Esophagus muscularis mucosa (tissue), 4 donors: ENCODE measurements at regions not wholly inside any gene's neighbourhood (a gene's known extent, or its start where the extent isn't known, plus 50 kb on each side); places are given as distances from the start of the nearest gene placed in this dataset.

Experiments
- CTCF ChIP-seq, 3 experiments: fragments of 200-600 bp in 2 of 3; fragments of 450-650 bp in 1 of 3; sonication (generic) in 2 of 3; IDR thresholded peaks; one replicate each; pipeline ENCODE4 v1.5.1; 2017 to 2019; ENCODE audit warnings: antibody characterized with exemption in 3 of 3, mild to moderate bottlenecking in 2 of 3, moderate library complexity in 1 of 3
- EP300 ChIP-seq: sonication (generic); formaldehyde crosslinking; IDR thresholded peaks from one replicate; pipeline ENCODE4 v1.6.1; 2017; ENCODE audit warnings: antibody characterized with exemption
- POLR2A ChIP-seq: fragments of 450-650 bp; IDR thresholded peaks from one replicate; pipeline ENCODE4 v1.6.1; 2017; ENCODE audit warnings: antibody characterized with exemption, moderate library complexity, mild to moderate bottlenecking, low read depth

DNA sequence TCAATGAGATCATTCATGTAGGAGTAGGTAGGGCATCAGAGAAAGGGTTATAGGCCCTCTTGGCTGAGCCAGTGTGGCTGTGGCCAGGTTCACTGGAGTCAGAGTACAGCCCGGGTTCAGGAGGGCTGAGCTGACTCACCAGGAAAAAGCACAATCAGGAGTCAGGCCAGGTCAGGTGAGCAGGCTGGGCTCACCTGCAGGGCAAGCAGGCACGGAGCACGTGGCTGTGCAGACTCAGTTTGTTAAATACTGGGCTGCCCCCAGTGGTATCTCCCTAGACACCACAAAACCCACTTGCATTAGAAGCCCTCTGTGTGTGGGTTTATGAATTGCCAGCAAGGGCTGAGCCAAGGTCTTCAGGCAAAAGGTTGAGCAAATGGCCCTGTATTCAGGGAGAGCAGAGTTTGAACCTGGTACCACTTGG is 122.1 kb upstream of the SERBP1 start:
- TF ChIP-seq CTCF (IDR thresholded peaks at IDR 0.05) (no peak), POLR2A (no peak), EP300 (no peak)
